ENCODE measurements at regions not wholly inside any gene's neighbourhood (a gene's known extent, or its start where the extent isn't known, plus 50 kb on each side); places are given as distances from the start of the nearest gene placed in this dataset.

DNA sequence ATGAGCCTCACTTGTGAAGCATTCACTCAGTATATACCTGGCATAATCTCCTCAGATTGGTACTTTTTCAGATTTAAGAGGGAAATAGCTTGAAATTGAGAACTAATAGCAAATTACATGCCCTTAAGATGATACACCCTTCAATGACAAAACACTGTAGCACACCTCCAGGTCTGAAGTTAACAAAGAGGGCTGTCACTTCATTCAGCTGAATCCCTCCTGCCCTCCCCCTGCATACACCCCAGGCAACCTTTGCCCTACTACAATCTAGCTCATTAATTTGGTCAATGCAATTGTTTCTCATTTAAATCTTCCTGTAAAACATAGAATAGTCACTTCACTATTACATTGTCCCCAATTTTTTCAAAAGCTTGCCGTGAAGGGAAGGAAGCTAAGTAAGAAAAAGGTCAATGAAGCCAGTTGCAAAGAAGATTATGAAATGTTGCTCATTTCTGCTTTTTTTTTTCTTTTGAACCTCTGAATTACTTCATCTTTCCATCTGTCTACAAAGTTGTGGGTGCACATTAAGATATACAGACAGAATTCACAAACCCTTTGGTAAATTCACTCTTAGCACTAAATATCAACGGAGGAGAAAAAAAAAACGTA, 294.8 kb upstream of the PTGER4 start:
- DNase-seq: peak; percentile 96

DNA sequence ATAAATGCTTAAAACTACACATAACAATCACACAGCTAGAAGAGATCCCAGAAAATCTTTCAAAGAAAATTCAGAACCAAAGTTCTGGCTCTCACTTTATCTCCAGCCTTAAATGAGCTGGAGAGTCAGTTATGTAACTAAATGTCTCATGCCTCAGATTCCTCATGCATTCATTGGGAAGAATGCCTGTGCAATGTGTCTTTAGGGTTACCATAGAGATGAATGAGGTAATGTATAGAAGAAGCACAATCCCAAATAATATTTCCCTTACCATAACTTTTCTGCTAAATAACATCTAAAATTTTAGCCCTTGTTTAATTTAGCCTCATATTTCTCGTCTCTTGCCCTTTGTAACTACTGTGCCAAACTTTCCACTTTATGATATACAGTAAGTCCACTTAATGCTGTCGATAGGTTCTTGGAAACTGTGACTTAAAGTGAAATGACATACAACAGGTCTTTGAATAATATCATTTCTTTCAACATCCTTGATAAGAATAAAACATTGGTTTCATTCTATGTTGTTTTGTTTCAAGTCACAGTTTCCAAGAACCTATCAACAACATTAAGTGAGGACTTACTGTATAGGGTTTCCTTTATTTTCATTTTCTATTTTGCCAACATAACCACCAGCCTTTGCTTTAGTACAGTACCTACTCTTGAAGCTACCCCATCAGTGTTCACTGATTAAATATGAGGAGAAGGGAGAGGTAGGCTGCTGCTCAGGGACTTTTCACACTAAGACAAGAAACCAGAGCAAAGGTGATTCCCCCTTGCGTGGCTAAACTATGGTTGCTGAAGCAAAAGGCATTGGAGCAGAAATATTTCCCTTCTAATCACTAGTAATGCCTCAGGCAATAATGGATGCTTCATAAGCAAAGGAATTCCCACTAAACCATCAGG, 295.7 kb upstream of the PTGER4 start:
- DNase-seq: no peak

DNA sequence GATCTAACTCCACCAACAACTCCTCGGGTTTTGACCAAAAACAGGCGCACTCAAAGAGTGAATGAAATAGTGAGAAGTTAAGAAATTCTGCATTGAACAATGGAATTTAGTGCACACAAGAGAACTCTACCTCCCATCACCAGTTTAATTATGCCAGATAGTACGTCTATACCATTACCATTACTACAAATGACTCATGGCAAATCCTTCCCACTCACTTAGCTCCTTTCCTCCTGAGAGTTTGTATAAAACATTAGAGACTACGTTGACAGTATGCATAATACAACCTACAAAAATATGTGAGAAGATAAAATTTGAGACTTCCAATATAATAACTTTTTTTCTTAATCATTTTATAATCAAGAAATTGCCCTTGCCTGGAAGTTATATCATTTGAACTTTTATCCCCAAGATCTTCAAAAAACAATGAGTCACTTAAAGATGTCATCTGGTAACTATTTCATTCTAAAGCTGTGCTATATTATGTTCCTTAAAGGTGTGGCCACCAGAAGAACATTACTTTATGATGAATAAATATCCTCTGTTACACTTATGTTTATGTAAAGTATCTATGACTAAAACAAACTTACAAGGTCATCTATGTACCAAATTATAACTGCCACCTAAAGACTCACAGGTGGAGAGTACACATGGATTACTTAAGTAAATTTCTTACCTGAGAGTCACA, 297.9 kb upstream of the PTGER4 start:
- DNase-seq: no peak

DNA sequence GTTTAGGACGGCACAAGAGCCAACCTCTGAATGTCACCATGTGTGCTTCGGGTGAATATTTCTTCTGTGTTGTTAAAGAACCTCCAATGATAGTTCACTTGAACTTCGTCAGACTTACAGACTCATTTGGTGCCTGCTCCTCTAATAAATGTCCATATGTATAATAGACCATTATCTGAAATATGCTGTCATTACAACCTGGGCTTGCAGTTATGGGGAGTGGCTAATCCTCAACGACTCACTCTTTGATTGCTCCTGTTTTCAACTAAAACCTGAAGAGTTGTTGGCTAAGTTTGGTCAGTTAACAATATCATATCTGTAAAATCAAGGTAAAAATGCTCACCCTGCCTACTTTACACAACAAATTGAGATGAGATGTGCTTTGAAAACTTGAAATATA, 298.7 kb upstream of the PTGER4 start:
- DNase-seq: no peak

DNA sequence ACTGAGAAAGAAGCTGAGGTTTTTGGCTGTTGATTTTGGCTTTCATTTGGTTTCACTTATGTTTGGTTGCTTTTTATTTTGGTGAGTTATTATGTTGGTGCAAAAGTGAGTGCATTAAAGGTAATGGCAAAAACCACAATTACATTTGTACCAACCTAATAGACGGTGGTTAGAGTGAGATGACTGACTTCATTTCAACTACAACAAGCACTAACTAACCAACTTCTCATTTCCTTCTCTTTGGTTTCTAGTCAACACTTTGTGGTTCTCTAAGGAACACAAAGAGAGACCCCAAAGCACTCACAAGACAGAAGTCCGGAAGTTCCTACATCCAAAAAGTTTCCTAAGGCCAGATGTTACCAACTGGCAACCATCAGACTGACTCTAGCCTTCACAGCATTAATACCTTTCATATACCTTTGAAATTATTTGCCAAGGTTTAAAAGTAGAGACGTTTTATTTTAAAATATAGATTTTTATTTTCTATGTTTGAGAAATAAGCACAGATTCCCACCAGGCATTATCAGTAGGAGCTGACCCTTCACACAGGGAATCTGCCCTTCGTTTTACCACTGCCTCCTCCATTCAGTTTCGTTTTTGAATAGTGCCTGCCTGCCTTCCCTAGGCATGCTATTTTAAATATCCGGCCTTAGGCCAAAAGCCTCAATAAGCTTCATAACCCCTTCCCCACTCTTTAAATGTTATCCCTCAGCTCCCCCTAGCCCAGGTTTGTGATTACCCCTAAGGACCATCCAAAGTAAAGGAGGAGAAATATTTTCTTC, 301.1 kb upstream of the PTGER4 start:
- peak; percentile 98 for DNase-seq

DNA sequence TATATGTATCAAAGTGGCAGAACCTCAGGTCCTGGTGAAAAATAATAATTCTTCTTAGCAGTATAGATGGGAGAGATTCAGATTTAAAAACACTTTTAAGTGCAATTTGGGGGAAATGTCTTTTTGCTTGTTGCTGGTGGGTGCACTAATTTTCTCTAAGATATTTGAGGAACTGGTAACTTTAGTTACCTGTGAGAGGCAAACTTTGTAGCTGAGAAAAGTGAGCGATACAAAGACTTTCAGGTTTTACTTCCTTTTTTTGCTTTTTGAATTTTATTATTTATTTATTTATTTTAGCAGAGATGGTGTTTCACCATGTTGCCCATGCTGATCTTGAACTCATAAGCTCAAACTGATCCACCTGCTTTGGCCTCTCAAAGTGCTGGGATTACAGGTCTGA, 303.1 kb upstream of the PTGER4 start:
- DNase-seq: peak; percentile 13

DNA sequence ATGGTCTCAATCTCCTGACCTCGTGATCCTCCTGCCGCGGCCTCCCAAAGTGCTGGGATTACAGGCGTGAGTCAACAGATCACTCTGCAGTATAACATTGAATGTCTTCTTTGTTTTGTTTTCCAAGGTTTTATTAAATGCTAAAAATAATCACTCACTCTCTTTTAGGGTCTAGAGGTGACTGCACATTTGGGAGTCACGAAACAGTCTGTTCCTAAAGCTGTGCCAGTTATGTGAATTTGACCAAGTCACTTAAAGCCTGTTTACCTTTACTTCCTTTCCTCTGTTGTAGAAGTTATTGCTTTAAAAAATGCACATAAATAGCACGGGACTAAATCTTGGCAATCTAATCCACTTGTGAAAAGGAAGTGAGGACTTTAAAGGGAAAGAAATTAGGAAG, 304.9 kb upstream of the PTGER4 start:
- DNase-seq: no peak

DNA sequence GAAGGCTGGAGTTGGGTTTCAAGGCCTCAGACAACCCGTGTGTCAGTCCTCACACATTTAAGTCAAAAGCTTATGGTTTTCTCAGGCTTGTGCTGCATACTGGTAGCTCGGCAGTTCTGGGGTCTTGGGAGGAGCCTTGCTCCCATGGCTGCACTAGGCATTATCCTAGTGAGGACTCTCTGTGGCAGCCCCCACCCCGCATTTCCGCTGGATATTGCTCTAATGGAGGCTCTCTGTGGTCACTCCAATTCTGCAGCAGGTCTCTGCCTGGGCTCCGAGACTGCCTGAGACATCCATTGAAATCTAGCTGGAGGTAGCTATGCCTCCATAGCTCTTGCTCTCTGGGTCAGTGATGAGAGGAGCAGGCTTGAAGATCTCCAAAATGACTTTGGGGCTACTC, 311.5 kb upstream of the PTGER4 start:
- DNase-seq: no peak

DNA sequence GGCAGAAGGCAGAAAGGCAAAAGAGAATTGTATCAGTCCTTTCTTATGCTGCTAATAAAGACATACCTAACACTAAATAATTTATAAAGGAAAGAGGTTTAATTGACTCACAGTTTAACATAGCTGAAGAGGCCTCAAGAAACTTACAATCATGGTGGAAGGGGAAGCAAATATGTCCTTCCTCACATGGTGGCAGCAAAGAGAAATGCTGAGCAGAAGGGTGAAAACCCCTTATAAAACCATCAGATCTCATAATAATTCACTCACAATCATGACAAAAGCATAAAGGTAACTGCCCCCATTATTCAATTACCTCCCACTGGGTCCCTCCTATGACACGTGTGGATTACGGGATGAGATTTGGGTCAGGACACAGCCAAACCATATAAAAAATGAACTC, 312.5 kb upstream of the PTGER4 start:
- DNase-seq: peak; percentile 55

DNA sequence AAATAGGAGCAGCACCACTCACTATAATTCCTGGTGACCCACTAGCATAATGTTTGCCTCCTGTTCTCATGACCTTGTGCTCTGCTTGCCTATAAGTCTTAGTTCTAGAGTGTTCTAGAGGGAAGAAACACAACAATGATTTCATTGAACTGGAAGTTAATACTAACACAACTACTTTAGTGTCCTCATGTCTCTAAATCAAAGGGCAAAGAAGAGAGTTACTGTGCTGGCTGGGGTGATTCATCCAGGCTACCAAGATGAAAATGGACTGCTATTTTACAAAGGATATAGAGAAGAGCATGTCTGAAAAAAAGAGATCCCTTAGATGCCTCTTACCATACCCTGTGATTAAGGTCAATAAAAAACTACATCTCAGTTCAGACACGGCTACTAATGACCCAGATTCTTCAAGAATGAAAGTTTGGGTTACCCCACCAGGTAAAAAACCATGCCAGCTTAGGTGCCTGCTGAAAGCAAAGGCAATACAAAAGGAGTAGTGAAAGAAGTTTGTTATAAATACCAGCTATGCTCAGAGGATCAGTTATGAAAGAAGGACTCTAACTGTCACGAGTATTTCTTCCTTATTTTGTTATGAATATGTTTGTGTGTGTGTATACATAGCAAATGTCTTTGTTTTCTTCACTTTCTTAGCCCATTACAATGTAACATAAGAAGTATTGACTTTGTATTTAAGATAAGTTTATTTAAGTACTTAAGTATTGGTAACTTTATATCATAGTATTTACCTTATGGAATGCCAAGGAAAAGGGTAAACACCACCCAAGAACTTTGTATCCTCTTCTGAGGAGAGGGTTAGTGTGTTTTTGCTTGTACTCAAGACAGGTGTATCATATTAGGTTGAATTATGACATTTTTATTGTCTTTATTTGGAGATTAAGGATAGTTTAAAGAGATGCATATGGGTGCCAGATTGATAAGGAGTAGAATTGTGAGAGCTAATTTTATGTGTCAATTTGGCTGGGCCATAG, 314.1 kb upstream of the PTGER4 start:
- DNase-seq: peak; percentile 85

DNA sequence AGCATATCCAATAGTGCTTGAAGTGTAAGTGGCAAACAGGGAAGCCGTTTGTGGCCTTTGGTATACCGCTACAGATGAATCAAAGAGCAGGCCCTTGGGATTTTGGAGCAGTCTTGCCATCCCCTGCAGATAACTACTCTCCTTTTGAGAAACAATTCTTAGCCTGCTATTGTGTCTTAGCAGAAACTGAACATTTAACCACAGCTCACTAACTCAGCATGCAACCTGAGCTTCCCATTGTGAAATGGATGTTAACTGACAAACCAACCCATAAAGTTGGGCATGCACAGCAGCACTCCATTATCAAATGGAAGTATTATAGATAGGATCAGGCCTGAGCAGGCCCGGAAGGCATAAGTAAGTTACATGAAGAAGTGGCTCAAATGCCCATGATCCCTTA, 315.3 kb upstream of the PTGER4 start:
- DNase-seq: peak; percentile 90

DNA sequence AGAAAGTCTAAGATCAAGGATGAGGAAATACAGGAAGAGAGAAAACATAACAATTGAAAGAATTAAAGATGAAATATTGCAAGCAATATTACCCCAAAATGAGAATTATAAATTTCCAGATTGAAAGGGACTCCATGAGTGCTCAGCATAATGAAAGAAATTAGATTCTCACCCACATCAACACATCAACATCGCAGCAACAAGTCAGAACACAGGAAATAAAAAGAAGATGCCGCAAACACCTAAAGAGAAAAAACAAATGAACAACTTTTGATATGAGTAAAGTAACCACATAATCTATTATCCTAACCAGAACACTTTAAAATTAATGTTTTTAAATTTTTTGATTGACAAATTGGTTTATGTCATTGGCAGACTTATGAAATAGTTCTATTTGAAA, 318.3 kb upstream of the PTGER4 start:
- no peak for DNase-seq

DNA sequence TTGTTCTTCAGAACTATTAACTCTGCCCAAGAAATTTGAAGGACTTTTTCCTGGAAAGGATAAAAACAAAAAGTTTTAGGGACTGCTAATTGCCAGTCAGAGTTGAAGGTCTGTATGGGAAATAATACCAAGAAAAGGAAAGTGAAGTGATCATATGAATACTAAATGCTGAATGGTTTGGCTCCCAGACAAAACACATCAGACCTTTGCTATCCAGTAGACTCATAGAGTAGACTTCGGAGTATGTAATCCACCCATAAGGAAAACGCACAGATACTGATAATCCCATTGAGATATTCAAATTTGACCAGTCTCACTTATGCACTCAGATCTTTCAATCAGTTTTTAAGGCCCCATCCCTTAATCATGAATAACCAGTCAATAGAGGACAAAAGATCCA, 319.0 kb upstream of the PTGER4 start:
- no peak for DNase-seq

DNA sequence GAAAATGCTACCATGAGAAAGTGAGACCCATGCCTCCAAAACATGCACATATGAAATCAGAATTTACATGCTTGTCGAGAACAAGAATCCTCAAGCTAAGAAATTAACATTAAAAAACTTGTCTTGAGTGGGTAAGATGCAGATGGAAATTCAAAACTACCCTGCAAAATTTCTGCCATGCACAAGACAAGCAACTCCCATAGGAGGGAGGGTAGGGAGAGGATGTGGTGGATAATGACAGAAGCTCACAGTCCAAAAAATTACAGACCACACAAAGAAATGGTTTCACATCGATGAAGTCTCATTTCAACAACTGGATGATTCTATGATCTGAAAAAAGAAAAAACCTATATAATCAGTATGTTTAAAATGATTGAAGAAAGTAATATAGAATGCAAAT, 319.9 kb upstream of the PTGER4 start:
- DNase-seq: peak; percentile 30

DNA sequence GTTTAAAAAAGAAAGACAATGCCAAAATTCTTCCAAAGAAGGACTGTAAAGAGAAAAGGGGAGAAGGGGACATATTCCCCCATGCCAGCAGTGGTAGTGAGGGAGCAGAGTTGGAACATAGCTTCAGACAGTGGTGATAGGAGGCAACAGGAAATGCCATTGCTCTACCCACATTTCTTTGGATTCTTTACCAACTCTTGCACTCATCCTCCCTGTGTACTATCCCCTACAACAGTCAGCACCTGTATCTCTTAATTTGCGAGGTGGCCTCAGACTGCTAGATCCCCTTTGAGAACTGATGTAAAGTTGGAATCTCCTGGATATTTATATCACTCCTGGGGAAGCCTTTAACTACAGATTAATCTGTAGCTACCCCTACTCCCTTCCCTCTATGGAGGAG, 320.6 kb upstream of the PTGER4 start:
- DNase-seq: no peak

DNA sequence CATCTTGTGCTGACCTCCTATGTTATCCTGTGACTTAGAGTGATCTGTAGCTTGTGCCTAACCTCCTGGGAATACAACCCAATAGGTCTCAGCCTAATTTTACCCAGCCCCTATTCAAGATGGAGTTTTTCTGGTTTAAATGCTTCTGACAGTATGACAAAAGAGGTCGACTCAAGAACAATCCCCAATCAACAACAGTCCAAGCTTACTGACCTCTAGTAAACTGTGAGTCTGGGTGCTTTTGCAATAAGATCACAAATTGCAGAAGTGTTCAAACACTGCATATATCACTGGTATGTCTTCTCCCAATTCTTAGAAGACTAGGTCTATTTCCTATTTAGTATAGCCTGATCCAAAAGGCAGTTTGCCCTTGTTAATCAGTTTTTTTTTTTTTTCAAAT, 323.5 kb upstream of the PTGER4 start:
- DNase-seq: peak; percentile 99

DNA sequence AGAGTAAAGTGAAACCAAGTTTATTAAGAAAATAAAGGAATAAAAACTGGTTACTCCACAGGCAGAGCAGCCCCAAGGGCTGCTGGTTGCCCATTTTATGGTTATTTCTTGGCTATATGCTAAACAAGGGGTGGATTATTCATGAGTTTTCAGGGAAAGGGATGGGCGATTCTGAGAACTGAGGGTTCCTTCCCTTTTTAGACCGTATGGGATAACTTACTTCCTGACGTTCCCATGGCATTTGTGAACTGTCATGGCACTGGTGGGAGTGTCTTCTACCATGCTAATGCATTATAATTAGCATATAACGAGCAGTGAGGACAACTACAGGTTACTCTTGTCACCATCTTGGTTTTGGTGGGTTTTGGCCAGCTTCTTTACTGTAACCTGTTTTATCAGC, 323.9 kb upstream of the PTGER4 start:
- peak; percentile 97 for DNase-seq

DNA sequence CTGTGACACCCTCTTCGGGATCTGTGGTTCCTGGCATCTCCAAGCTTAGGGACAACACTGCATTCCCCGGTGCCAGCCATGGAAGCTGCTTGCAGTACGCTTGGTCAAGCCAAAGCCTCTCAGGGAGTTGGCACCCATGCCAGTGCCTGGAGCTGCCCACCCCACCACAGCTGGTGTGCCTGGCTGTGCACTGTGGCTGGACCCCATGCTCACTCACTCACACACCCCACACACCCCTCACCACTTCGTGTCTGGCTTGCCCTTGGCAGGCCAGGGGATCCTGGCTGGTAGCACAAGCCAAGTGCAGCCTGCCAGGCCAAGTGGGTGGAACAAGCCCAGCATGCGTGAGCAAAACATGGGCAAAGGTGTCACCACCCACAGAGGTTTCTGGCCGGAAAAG, 324.5 kb upstream of the PTGER4 start:
- no peak for DNase-seq

DNA sequence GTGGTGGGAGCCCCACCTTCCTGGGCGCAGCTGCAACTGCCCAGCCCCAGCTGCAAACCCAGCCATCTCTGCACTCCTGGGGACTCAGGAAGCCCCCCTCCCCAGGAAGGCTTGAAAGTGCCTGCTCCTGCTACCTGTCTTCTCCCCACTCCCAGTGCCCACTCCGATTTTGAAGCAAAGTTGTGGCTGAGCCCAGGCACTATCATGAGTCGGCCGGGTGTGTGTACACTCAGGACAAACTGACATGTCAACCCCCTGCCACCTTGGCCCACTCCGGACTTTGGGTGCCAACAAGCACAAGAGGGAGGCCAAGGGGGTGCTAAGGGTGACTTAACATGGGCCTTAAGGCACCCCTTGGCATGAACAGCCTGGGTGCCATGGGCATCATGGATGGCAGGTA, 325.5 kb upstream of the PTGER4 start:
- DNase-seq: no peak

DNA sequence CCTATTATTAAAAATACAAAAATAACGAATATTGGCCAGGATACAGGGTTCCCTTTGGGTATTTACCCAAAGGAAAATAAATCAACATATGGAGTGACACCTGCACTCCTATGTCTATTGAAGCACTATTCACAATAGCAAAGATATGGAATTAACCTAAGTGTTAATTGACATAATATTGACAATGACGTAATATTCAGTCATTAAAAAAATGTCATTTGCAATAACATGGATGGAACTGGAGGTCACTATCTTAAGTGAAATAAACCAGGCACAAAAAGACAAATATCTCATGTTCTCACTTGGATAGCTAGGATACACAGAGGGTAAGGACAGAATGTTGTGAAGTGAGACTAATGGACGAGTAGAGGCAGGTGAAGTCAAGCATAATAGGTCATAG, 326.3 kb upstream of the PTGER4 start:
- DNase-seq: no peak

DNA sequence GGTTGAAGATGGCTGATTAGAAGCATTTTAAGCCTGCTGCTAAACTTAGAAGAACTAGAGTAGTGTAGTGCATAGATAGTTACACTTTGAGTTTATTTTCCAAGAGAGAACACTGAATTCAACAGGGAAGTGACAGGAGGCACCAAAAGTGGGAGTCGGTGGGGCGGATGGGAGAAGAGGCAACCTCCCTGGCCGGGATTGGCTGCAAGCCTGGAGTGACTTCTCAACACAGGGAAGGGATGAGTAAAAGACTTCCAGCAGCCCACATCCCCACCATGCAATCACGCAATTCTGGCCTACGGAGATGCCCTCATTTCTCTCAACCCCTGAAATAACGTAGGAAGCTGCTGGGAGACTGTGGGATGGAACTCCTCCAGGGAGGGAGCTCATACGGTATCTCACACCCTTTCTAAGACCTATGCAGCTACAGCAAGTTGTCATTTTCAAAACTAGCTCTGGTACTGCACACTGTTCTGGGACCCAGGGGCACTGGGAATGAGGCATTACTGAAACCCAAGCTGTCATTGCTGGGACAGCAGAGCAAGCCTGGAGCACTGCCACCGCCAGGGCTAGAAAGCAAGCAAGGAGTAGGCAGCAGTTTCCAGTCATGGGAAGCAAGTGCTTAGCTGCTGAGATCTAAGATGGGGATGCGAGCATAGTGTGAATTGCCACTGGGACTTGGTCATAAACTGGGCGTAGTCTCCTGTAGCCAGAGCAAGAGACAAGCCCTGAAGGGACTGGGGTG, 331.6 kb upstream of the PTGER4 start:
- no peak for DNase-seq
